Activated CD4-positive, alpha-beta T cell treated with anti-CD3 and anti-CD28 coated beads, Interleukin-2, Interleukin-6, amounts not matched to agents 100 ng/mL and 50 ng/mL, durations not matched to agents 16 hours and 8 hours (primary cell): ENCODE measurements at regions not wholly inside any gene's neighbourhood (a gene's known extent, or its start where the extent isn't known, plus 50 kb on each side); places are given as distances from the start of the nearest gene placed in this dataset.
"Not testable (repeated sequence)": the region's sequence is repeated elsewhere in the genome, so short reads cannot be mapped to it uniquely, and the experiment has no call there.

ENCODE experiments used
- DNase-seq: peaks from one replicate; pipeline ENCODE4 v3.0.0-alpha.2; 2020

- DNase-seq: no peak
Observed at GRCh38 chr4:175282407-175282806, 364.2 kb downstream of the ADAM29 start.

- DNase-seq: no peak
Observed at GRCh38 chr4:175290401-175290800, 372.2 kb downstream of the ADAM29 start.

GRCh38 chr4:175297965-175298565 is 379.9 kb downstream of the ADAM29 start:
- DNase-seq: no peak

- no peak for DNase-seq
Observed at GRCh38 chr4:175306436-175306835, 388.3 kb downstream of the ADAM29 start.

- DNase-seq: no peak
Observed at GRCh38 chr4:175307326-175307725, 389.2 kb downstream of the ADAM29 start.

- no peak for DNase-seq
Observed at GRCh38 chr4:175308236-175308635, 390.1 kb downstream of the ADAM29 start.

- no peak for DNase-seq
Observed at GRCh38 chr4:175309041-175309440, 390.9 kb downstream of the ADAM29 start.

- DNase-seq: no peak
Observed at GRCh38 chr4:175325230-175325629, 407.1 kb downstream of the ADAM29 start.

GRCh38 chr4:175326796-175327195 is 408.6 kb downstream of the ADAM29 start:
- no peak for DNase-seq

GRCh38 chr4:175330236-175330635 is 412.1 kb downstream of the ADAM29 start:
- DNase-seq: no peak

GRCh38 chr4:175330652-175331051 is 412.5 kb downstream of the ADAM29 start:
- DNase-seq: no peak

- DNase-seq: no peak
Observed at GRCh38 chr4:175335331-175335730, 417.2 kb downstream of the ADAM29 start.

GRCh38 chr4:175336570-175336969 is 418.4 kb downstream of the ADAM29 start:
- not testable (repeated sequence) for DNase-seq

- DNase-seq: no peak
Observed at GRCh38 chr4:175339100-175339707, 421.0 kb downstream of the ADAM29 start.

GRCh38 chr4:175341203-175341755 is 423.1 kb downstream of the ADAM29 start:
- DNase-seq: no peak

GRCh38 chr4:175346376-175346775 is 428.2 kb downstream of the ADAM29 start:
- no peak for DNase-seq

GRCh38 chr4:175350246-175350645 is 432.1 kb downstream of the ADAM29 start:
- no peak for DNase-seq

GRCh38 chr4:175351473-175351872 is 433.3 kb downstream of the ADAM29 start:
- no peak for DNase-seq

GRCh38 chr4:175369087-175369486 is 443.0 kb downstream of the GPM6A start:
- DNase-seq: no peak

GRCh38 chr4:175371091-175371490 is 441.0 kb downstream of the GPM6A start:
- no peak for DNase-seq

- no peak for DNase-seq
Observed at GRCh38 chr4:175373031-175373430, 439.0 kb downstream of the GPM6A start.

GRCh38 chr4:175374459-175374858 is 437.6 kb downstream of the GPM6A start:
- DNase-seq: no peak

GRCh38 chr4:175376287-175376977 is 435.6 kb downstream of the GPM6A start:
- DNase-seq: no peak

GRCh38 chr4:175377203-175377602 is 434.9 kb downstream of the GPM6A start:
- DNase-seq: no peak
